ENCODE measurements at regions not wholly inside any gene's neighbourhood (a gene's known extent, or its start where the extent isn't known, plus 50 kb on each side); places are given as distances from the start of the nearest gene placed in this dataset.
"Not testable (repeated sequence)": the region's sequence is repeated elsewhere in the genome, so short reads cannot be mapped to it uniquely, and the experiment has no call there.

DNA sequence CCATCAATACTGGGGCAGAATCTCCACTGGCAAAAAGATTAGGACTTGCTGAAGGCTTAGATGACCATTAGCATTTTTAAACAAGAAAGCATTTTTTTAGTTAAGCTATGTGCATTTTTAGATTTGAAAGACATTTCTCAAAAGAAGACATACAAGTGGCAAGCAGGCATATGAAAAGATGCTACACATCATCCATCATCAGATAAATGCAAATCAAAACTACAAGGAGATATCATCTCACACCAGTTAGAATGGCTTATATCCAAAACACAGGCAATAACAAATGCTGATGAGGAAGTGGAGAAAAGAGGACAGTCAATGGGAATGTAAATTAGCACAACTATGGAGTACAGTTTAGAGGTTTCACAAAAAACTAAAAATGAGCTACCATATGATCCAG, 195.6 kb upstream of the TNC start:
- no peak for DNase-seq

- no peak for DNase-seq
Observed at GRCh38 chr9:115326461-115326860, 208.5 kb upstream of the TNC start.

- DNase-seq: no peak
Observed at GRCh38 chr9:115327436-115328122, 209.6 kb upstream of the TNC start.

DNA sequence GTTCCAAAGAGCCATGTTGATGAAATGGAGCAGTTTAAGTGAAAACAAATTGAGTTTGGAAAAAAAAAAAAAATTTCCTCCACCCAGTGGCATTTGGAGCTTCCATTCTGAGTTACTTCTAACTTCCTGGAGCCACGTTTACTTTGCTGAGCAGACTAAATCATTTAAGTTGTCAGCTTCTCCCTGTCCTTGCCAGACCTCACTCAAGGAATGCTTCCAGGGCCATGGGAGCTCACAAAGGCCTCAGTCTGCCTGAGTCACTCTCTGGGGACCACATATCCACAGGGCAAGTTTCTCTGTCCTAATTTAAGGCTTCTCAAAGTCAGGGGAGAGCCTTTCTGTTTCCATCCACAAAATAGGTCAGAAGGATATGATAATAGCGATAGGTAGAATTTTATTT, 210.3 kb upstream of the TNC start:
- DNase-seq: no peak

DNA sequence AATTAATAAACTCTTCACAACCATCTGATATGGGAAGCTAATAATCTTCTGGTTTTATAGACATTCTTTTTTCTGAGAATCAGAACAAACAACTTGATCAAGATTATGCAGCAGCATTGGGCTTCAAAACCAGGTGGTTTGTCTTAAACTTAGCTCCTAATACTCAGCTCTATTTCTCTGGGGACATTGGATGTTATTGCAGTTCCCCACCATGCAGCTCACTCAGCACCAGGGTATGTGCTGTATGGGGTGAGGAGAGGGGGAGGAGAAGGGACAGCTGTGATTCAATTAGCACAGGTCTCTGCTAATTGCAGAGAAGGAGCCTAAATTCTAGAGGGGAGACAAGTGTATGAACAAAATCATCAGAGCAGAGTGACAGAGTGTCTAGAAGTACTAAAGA, 210.7 kb upstream of the TNC start:
- DNase-seq: no peak

DNA sequence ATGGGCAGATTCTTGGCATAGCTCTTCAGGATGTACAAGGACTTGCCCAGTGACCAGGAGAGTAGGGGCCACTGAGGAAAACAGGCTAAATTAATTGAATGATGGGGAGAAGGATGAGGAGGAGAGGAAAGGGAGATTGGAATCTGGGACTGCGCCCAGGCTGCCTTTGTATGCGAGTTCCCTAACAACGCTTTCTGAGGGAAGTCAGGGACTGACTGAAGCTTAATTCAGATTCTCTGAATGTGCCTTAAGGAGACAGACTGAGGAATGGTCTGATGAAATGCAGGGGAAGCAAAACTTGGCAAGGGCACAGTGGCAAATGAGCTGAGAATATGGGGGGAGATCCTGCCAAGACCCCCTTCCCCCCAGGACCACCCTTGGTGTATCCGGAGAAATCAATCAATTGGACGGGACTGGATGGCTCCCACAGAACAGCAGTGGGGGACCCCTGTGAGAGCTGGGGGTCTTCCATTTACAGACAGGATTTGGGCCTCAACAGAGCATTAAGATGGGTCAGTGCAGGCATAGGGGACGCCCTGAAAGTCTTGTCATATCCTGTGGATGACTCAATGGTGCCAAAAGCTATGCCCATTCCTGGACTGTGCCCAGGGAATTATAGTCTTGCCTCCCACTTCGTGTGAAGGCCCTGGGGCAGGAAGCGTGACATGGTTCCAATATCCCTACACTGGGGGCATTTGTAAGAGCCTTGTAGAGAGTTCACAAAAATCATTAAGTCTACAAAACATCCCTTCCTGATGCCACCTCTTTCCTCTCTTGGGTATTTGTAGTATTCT, 215.5 kb upstream of the TNC start:
- no peak for DNase-seq

- DNase-seq: no peak
Observed at GRCh38 chr9:115335439-115335838, 217.5 kb upstream of the TNC start.

- DNase-seq: no peak
Observed at GRCh38 chr9:115340314-115340713, 222.4 kb upstream of the TNC start.

GRCh38 chr9:115341426-115341825, 223.5 kb upstream of the TNC start:
- DNase-seq: no peak

DNA sequence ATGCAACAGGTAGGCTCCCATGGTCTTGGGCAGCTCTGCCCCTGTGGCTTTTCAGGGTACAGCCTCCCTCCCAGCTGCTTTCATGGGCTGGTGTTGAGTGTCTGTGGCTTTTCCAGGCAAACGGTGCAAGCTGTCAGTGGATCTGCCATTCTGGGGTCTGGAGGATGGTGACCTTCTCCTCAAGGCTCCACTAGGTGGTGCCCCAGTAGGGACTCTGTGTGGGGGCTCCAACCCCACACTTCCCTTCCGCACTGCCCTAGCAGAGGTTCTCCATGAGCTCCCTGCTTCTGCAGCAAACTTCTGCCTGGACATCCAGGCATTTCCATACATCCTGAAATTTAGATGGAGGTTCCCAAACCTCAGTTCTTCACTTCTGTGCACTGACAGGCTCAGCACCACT, 229.8 kb upstream of the TNC start:
- DNase-seq: not testable (repeated sequence)

- DNase-seq: not testable (repeated sequence)
Observed at GRCh38 chr9:115348936-115349335, 231.0 kb upstream of the TNC start.

DNA sequence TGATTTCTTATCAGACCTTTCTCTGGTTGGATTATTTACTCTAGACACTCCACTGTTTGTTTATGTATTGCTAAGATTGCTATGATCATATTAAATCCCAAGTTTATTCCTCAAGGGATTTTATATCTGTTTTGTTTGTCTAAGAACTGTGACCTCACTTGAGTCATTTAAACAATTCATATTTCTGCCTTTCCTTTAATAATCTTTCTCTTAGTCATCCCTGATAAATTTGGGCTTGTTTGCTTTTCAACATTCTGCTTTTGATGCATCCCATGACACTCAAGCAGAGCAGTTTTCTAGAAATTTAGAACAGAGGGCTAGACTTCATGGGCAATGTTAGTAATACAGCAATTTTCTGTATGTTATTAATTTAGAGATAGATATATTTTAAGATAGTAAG, 231.6 kb upstream of the TNC start:
- no peak for DNase-seq

DNA sequence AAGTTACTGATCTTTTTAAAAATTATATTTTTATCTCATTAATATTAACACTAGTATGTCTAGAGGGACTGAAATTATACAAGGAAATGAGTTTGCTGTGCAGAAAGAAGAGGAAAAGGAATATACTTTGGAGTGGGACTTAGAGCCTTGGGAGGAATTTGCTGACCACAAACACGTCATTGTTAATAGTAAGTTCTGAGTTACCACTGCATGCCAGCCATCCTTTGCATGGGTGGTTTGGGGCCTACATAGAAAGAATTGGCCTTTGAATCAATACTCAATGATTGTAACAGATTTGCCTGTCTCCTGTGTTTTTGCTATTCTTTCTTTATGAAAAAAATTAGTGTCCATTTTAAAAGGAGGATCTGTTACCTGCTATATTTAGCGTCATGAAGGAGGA, 232.6 kb upstream of the TNC start:
- DNase-seq: no peak

GRCh38 chr9:115353681-115354080, 235.7 kb upstream of the TNC start:
- DNase-seq: no peak

DNA sequence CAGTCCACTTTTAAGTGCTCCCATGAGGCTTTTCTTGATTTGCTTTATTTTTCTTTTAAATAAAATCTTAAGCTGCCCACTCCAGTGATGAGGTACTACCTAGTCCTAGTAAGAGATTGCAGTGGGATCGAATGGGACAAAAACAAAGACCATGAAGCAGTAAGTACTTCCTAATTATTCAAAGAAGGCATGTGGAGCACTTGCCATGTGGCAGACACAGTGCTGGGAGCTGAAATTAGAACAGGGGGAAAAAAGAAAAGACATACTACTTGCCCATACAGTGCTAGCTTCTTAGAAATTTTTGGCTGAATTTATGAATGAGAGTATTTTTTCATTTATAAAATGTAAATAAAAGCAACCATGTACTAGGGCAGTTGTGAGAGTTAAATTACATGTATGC, 239.9 kb upstream of the TNC start:
- DNase-seq: no peak

DNA sequence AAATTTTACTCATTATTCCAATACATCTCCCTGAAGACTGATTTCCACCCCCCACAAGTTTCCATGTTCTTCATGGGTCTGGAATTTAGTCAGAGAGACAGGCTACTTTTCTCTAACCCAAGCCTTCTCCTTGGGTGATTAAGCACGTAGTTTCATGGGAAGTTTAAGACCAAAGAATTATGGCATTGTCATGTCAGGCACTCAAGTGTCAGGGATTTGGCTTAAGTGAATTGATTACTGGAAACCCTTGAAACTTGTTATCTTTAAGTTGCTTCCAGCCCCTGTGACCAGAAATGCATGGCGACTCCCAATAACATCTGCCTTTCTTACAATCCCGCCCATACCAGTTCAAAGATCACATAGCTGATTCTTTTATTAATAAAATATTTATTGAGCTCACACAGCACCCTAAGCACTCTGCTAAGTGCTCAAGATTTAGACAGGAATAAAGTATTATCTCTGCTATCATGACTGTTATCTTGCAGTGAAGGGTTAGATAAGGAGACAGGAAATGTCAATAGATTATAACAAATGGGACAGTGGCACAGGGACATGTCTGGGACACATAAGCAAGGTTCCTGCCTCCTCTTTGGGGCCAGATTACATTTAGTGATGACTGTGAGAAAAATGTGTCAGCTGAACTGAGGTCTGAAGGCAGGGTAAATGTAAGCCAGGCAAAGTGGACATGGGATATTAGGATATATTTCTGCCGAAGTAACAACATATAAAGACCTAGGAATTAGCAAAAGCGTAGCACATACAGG, 241.2 kb upstream of the TNC start:
- no peak for DNase-seq

GRCh38 chr9:115360122-115360521, 242.2 kb upstream of the TNC start:
- no peak for DNase-seq

- DNase-seq: no peak
Observed at GRCh38 chr9:115362101-115362500, 244.1 kb upstream of the TNC start.

DNA sequence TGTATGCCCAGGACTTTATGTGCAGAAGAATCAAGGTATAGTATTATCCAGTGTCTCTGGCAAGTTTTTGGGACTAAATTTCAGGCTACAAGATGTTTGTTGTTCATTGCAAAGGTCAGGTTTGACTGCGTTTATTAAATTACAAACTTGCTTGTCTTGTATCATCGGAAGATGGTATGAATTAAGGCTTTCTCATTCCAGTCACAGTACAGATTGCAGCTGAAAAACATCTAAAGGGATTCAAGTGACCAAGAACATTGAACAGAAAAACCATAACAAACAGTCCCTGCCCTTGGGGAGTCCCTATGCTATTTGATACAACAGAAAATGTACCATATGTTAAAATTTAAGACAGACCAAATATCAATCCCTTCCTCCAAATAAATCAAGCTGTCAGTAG, 244.7 kb upstream of the TNC start:
- DNase-seq: no peak

GRCh38 chr9:115364991-115365390, 247.0 kb upstream of the TNC start:
- no peak for DNase-seq

- DNase-seq: no peak
Observed at GRCh38 chr9:115367321-115367720, 249.4 kb upstream of the TNC start.

DNA sequence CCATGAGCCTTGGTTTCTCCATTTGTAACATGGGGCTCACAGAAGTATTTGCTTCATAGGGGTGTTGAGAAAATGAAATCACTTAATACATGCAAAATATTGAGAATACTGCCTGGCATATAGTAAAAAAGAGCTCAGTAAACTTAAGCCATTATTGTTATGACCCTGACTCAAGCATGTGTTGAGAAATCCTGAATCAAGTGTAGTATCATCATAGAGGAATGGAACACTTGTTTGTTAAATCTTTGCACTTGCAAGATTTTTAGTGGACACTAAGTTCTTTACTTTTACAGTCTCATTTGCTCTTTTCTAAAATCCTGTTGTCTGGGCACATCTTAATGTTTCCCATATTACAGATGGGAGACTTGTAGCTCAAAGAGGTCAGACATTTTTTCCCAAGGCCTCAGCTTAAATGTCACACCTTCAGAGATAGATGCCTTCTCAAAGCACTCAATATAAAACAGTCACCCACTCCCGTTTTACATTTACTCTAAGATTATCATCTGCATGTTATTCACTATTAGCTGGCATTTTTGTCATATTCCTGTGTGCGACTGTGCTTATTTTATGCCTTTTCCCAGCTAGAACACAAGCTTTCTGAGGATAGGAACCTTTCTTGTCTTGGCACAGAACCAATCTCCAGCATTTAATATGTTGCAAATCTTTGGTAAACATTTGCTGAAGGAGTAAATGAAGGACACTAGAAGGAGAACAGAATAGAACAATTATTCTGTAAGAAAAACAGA, 250.0 kb upstream of the TNC start:
- no peak for DNase-seq

DNA sequence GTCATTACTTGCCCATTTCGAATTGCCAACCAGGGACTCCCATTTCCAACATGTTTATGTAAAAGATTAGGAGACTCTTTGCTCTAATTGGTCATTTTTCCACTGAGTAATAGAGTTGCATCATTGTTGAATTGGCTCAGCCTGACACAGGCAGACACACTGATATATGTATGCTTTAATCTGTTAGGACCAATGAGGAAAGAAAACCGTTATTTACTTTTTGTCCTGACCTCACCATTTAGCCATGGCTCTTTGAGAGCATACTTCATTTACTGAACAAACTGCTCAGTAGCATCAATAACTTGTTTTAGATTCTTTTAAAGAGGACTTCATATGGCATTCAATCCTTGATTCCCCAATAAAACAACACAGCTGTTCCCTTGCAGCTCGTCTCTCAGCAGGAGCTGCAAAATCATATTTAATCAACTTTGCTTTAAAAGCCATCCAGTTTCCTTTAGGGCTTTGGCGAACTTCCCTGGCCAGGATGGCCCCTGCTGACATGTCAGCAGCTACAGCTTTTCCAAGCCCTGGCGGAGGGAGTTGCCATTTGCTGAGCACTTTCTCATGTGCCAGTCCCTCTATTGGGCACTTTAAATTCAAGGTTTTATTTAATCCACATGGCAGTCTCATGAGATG, 251.5 kb upstream of the TNC start:
- no peak for DNase-seq
